Small intestine (tissue), 7 donors: ENCODE measurements at regions not wholly inside any gene's neighbourhood (a gene's known extent, or its start where the extent isn't known, plus 50 kb on each side); places are given as distances from the start of the nearest gene placed in this dataset.

ENCODE experiments used
- DNase-seq, 2 donors: peaks; one replicate each; pipeline versions ENCODE4 v3.0.0 to v3.0.0-alpha.2; 2013
- FAIRE-seq: peaks from 2 replicates; lab custom pipeline; 2012; peaks lifted over from hg19 to GRCh38; lab: Jason Lieb, UNC
- H3K27ac ChIP-seq, 3 donors: one replicate each; pipeline ENCODE4 v1.5.1; 2013; ENCODE audit warnings: low read length in 2 of 3, mild to moderate bottlenecking in 2 of 3, control low read depth in 1 of 3, inconsistent platforms in 1 of 3, low read depth in 1 of 3, moderate library complexity in 1 of 3
- H3K27me3 ChIP-seq, 3 donors: one replicate each; pipeline ENCODE4 v1.6.1; 2013; ENCODE audit warnings: low read length in 3 of 3, inconsistent platforms in 1 of 3; ENCODE audit not compliant: control insufficient read depth in 3 of 3, insufficient read depth in 3 of 3
- H3K36me3 ChIP-seq, 3 donors: one replicate each; pipeline ENCODE4 v1.6.1; 2013; ENCODE audit warnings: low read length in 3 of 3, inconsistent platforms in 1 of 3, low read depth in 1 of 3, mild to moderate bottlenecking in 1 of 3, moderate library complexity in 1 of 3; ENCODE audit not compliant: control insufficient read depth in 3 of 3, insufficient read depth in 2 of 3
- H3K4me1 ChIP-seq, 3 donors: one replicate each; pipeline ENCODE4 v1.6.1; 2013; ENCODE audit warnings: low read length in 2 of 3, inconsistent platforms in 1 of 3, low read depth in 1 of 3, mild to moderate bottlenecking in 1 of 3, moderate library complexity in 1 of 3; ENCODE audit not compliant: control insufficient read depth in 3 of 3, insufficient read depth in 2 of 3
- H3K4me3 ChIP-seq, 3 donors: one replicate each; pipeline ENCODE4 v1.5.1; 2013; ENCODE audit warnings: low read length in 3 of 3, control low read depth in 1 of 3, inconsistent platforms in 1 of 3, low read depth in 1 of 3, mild to moderate bottlenecking in 1 of 3, moderate library complexity in 1 of 3
- H3K9me3 ChIP-seq, 2 donors: one replicate each; pipeline ENCODE4 v1.6.1; 2013; ENCODE audit warnings: low read depth in 1 of 2, low read length in 1 of 2; ENCODE audit not compliant: control insufficient read depth in 2 of 2, insufficient read depth in 1 of 2
- WGBS, 3 donors: extraction: QIAGEN DNeasy Blood & Tissue Kit; methylation state at CpG; one replicate each; pipeline ENCODE4 v1.1.7; 2013; 5-methylcytosine and 5-hydroxymethylcytosine counted together
- donor health status: healthy with polysubstance abuse.
- donor health status: control.
- donor health status: control.
- donor health status: Bipolar disorder and iron deficiency.
- donor health status: healthy.

DNA sequence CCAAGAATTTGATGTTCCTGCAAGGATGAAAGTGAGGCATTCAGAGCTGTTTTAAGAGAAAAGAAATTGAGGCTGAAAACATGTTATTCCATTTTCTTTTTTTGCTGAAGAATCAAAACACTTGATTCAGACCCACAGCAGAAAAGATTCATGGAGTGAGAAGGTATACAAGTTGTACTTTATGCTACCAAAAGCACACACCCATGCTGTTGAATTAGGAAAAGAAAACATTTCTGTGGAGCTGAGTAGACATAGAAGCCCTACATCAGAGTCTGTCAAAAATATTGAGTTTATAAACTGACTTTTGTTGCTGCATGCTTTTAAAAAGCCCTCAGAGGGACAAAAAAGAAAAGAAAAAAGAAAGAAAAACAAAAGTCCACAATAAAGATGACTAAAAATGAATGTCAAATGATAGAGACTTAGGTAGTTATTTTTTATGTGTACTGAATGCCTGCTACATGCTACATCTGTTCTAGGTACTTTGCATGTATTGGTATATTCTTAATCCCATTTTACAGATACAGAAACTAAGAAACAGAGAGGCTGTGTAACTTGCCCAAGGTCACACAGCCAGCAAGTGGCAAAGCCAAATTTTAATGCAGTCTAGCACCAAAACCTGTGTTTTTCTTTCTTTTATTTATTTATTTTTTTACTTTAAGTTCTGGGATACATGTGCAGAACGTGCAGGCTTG lies 71.7 kb upstream of the PALS2 start:
- no peak for DNase-seq
- no peak for FAIRE-seq
- H3K27me3 ChIP-seq: peaks cover 0 to 6% (median 0%) of the 10 kb centered on the region in 3 donors
- H3K4me1 ChIP-seq: no peaks in the 10 kb centered on the region
- H3K9me3 ChIP-seq: no peaks in the 10 kb centered on the region
- WGBS, 3 donors: 56 to 85% (median 68%) methylated on average over 1 of the region's 1 CpG
- H3K4me3 ChIP-seq: no peak overlapping the region
- H3K36me3 ChIP-seq: no peaks in the 10 kb centered on the region
- H3K27ac ChIP-seq: no peak overlapping the region

DNA sequence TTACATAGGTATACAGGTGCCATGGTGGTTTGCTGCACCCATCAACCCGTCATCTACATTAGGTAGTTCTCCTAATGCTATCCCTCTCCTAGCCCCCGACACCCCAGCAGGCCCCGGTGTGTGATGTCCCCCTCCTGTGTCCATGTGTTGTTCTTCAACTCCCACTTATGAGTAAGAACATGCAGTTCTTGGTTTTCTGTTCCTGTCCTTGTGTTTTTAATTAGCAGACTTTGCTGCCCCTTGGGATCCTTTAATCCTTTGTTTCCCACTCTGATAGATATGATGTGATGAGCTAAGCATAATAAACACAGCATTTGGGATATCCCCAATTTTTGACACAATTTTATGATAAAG lies 71.1 kb upstream of the PALS2 start:
- H3K4me1 ChIP-seq: no peaks in the 10 kb centered on the region
- FAIRE-seq (no peak), DNase-seq (no peak)
- no peak overlapping the region for H3K4me3 ChIP-seq
- H3K9me3 ChIP-seq: no peaks in the 10 kb centered on the region
- no peak overlapping the region for H3K27ac ChIP-seq
- WGBS, 3 donors: 90 to 95% (median 92%) methylated on average over 3 of the region's 3 CpGs
- no peaks in the 10 kb centered on the region for H3K36me3 ChIP-seq
- H3K27me3 ChIP-seq: peaks cover 0 to 6% (median 0%) of the 10 kb centered on the region in 3 donors

DNA sequence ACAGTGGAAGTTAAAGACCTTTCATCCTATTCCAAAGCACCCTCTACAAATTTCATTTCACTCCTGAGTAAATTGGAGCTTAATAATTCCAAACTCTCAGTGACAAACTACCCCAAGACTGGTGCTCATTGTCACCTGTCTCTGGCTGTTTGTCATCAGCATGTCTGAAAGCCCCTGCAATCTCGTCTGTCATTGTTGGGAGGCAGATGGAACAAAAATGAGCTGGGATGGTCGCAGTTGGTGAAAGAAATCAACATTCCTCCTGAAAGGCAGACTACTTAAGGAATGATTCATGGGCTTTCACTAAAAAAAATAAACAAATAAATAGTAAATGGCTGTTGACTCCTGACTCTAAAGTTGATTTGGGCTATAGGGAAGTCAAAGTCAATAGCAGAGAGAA lies 69.7 kb upstream of the PALS2 start:
- DNase-seq (no peak), FAIRE-seq (no peak)
- no peak overlapping the region for H3K27ac ChIP-seq
- WGBS, 3 donors: 63 to 88% (median 69%) methylated on average over 2 of the region's 2 CpGs
- H3K27me3 ChIP-seq: peaks cover 0 to 5% (median 0%) of the 10 kb centered on the region in 3 donors
- no peaks in the 10 kb centered on the region for H3K9me3 ChIP-seq
- H3K4me1 ChIP-seq: peaks cover 0 to 9% (median 0%) of the 10 kb centered on the region in 3 donors
- no peak overlapping the region for H3K4me3 ChIP-seq
- H3K36me3 ChIP-seq: no peaks in the 10 kb centered on the region

DNA sequence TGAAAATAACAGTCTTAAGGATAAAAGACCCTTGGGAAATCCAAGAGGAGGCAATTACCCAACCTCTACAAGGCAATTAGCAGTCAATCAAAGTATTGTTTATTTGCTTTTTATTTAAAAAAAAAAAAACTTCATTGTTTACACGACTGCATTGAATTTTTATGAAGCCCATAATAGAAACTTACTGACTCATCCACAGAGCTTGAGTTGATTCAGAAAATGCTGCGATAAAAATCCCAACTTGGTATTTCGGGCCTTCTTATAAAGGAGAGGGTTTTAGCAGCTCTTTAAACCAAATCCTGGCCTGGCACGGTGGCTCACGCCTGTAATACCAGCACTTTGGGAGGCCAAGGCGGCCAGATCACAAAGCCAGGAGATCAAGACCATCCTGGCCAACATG lies 69.2 kb upstream of the PALS2 start:
- WGBS, 3 donors: 68 to 78% (median 75%) methylated on average over 6 of the region's 6 CpGs
- FAIRE-seq: no peak
- no peak overlapping the region for H3K4me3 ChIP-seq

DNA sequence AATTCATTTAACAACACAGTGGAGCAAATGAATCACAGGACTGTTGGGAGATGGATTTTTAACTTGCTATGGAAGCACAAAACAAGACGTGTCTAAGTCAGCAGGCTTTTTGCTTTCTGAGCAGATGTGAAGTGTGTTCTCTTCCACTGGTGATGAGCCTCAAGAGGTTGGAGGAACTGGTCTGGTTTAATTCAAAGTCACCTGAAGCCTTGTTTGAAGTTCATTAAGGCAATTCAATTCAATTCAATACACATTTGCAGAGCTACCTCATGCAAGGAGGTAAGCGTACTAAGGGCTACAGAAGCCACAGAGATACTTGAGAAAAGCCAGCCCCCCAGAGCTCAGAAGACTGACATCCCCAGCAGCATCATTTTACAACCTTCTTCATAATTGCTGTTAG lies 68.4 kb upstream of the PALS2 start:
- H3K4me1 ChIP-seq: peaks cover 0 to 9% (median 0%) of the 10 kb centered on the region in 3 donors
- H3K27me3 ChIP-seq: peaks cover 0 to 4% (median 0%) of the 10 kb centered on the region in 3 donors
- no peak for DNase-seq
- no peak overlapping the region for H3K27ac ChIP-seq
- H3K36me3 ChIP-seq: no peaks in the 10 kb centered on the region
- H3K9me3 ChIP-seq: no peaks in the 10 kb centered on the region
- WGBS, 3 donors: 71 to 83% (median 74%) methylated on average over 2 of the region's 2 CpGs
- no peak overlapping the region for H3K4me3 ChIP-seq
- FAIRE-seq: no peak

More for the DNA sequence above, 69.2 kb upstream of the PALS2 start:
- Histone ChIP-seq H3K9me3 (no peaks in the 10 kb centered on the region), H3K4me1 (peaks cover 0 to 9% (median 0%) of the 10 kb centered on the region in 3 donors), H3K27ac (no peak overlapping the region), H3K36me3 (no peaks in the 10 kb centered on the region), H3K27me3 (peaks cover 0 to 4% (median 0%) of the 10 kb centered on the region in 3 donors)
- no peak for DNase-seq

DNA sequence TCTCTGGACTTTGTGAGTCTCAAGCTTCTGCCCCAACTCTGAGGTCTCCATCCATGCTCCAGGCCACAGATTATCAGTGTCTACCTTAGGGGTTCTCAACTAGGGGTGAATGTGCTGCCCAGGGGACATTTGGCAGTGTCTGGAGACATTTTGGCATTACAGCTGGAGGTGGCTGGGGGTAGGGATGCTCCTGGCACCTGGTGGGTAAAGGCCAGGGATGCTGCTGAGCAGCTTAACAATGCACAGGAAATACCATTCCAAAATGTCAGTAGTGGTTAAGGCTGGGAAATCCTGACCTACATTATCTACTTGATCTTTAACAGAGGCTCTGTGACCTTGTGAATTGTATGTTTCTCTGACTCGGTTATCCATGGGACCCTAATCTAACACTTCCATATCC lies 67.3 kb upstream of the PALS2 start:
- no peak overlapping the region for H3K27ac ChIP-seq
- no peak overlapping the region for H3K4me3 ChIP-seq
- no peaks in the 10 kb centered on the region for H3K36me3 ChIP-seq
- WGBS, 3 donors: 71 to 88% (median 78%) methylated on average over 1 of the region's 1 CpG
- DNase-seq (no peak), FAIRE-seq (no peak)
- H3K9me3 ChIP-seq: no peaks in the 10 kb centered on the region
- H3K4me1 ChIP-seq: peaks cover 0 to 9% (median 0%) of the 10 kb centered on the region in 3 donors
- H3K27me3 ChIP-seq: peaks cover 0 to 1% (median 0%) of the 10 kb centered on the region in 3 donors

DNA sequence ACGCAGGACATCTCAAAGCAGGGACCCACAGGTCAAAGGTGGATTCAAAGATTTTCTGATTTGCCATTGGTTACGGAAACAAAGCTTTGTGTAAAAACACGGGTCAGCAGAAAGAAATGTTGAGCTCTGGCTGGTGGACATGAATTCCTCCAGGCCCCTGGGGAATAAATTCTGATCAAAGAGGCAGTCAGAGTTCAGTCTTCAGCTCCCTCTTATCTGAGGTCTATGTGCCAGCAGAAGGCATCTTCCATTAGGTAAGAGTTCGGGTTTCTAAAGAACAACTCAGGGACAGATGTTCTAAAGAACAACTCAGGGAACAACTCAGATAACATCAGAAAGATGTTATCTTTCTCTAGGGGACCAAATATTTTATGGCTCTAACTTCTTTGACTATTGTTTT lies 64.9 kb upstream of the PALS2 start:
- peaks cover 0 to 9% (median 0%) of the 10 kb centered on the region in 3 donors for H3K4me1 ChIP-seq
- no peaks in the 10 kb centered on the region for H3K36me3 ChIP-seq
- FAIRE-seq: no peak
- WGBS, 3 donors: 57 to 60% (median 57%) methylated on average over 4 of the region's 4 CpGs
- H3K27ac ChIP-seq: peak overlapping the region in 1 of 3 donors; percentile 9
- H3K27me3 ChIP-seq: no peaks in the 10 kb centered on the region
- peak in 1 of 2 donors; percentile 54 for DNase-seq
- H3K4me3 ChIP-seq: no peak overlapping the region
- no peaks in the 10 kb centered on the region for H3K9me3 ChIP-seq

DNA sequence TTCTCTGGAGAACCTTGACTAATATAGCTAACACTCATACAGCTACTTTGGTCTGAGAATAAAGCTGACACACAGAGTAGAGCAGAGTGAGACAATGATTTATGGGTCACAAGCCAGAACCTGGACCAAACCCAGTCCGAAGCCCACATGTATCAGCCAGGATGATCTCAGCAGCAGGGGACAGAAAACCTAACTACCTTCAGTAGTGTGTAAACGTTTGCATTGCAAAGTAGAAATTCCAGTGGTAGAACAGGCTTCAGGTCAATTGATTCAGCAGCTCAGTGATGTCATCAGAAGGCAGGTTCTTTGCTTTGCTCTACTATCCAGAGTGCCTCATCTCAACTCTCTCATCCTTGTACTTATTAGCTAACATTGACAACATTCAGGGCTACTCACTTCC lies 62.5 kb upstream of the PALS2 start:
- FAIRE-seq (no peak), DNase-seq (peak in 1 of 2 donors; percentile 8)
- H3K27me3 ChIP-seq: no peaks in the 10 kb centered on the region
- H3K4me3 ChIP-seq: no peak overlapping the region
- no peak overlapping the region for H3K27ac ChIP-seq
- no peaks in the 10 kb centered on the region for H3K9me3 ChIP-seq
- WGBS, 3 donors: 29 to 55% (median 44%) methylated on average over 2 of the region's 2 CpGs
- peaks cover 0 to 9% (median 0%) of the 10 kb centered on the region in 3 donors for H3K4me1 ChIP-seq
- no peaks in the 10 kb centered on the region for H3K36me3 ChIP-seq

DNA sequence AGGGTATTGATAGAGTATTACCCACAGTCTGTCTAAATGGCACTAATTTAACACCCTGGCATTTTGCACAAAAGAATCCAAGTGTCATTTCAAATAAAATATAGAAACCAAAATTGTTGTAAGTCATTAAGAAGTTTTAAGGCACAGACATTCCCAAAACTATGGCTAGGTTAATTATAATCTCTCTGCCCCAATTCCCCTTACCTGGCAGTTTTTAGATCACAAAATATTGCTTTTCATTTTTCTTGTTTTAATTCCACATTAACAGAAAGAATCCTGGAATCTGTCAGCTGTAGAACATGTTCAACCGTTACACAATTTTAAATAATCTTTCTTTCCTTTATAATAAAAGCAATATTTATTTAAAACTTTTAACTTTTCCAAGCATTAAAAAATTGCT lies 56.1 kb upstream of the PALS2 start:
- no peaks in the 10 kb centered on the region for H3K36me3 ChIP-seq
- 82 to 89% (median 89%) methylated on average over 1 of the region's 1 CpG for WGBS, 3 donors
- H3K4me1 ChIP-seq: no peaks in the 10 kb centered on the region
- DNase-seq (no peak), FAIRE-seq (no peak)
- no peaks in the 10 kb centered on the region for H3K9me3 ChIP-seq
- H3K27me3 ChIP-seq: no peaks in the 10 kb centered on the region
- H3K27ac ChIP-seq: no peak overlapping the region
- H3K4me3 ChIP-seq: no peak overlapping the region
